G401 (cell line): ENCODE measurements at regions not wholly inside any gene's neighbourhood (a gene's known extent, or its start where the extent isn't known, plus 50 kb on each side); places are given as distances from the start of the nearest gene placed in this dataset.
A peak's percentile ranks its signal among the peaks of the same experiment; 100 is the strongest.
"Not testable (repeated sequence)": the region's sequence is repeated elsewhere in the genome, so short reads cannot be mapped to it uniquely, and the experiment has no call there.

Experiments
- DNase-seq: peaks from one replicate; pipeline ENCODE4 v3.0.0-alpha.2; 2015; ENCODE audit warnings: low spot score
- in situ Hi-C: cut with HindIII; loops from 2 replicates; pipeline ENCODE4 v1.10.0; 2016; ENCODE audit warnings: low sequenced_read_pairs, mixed read lengths

GRCh38 chr5:167414611-167415010 is 876.8 kb upstream of the WWC1 start:
- no peak for DNase-seq
- in situ Hi-C loops = no loop called here

- in situ Hi-C loops = no loop called here
- no peak for DNase-seq
These were observed 875.4 kb upstream of the WWC1 start for GRCh38 chr5:167415779-167416746.

- no peak for DNase-seq
- in situ Hi-C loops = no loop called here
These were observed 873.8 kb upstream of the WWC1 start for GRCh38 chr5:167417662-167418061.

GRCh38 chr5:167425161-167425560 is 866.3 kb upstream of the WWC1 start:
- no peak for DNase-seq
- in situ Hi-C loops = no loop called here

GRCh38 chr5:167426501-167426900 is 864.9 kb upstream of the WWC1 start:
- in situ Hi-C loops = no loop called here
- DNase-seq = no peak

GRCh38 chr5:167427641-167428040 is 863.8 kb upstream of the WWC1 start:
- DNase-seq, in situ Hi-C loops: not testable (repeated sequence)

- in situ Hi-C loops = no loop called here
- DNase-seq = no peak
These were observed 850.6 kb upstream of the WWC1 start for GRCh38 chr5:167440846-167441245.

GRCh38 chr5:167442922-167443321 is 848.5 kb upstream of the WWC1 start:
- in situ Hi-C loops = no loop called here
- no peak for DNase-seq

- in situ Hi-C loops = no loop called here
These were observed 843.7 kb upstream of the WWC1 start for GRCh38 chr5:167447466-167448375.

GRCh38 chr5:167448376-167448775 is 843.1 kb upstream of the WWC1 start:
- DNase-seq = no peak
- in situ Hi-C loops = no loop called here

More at GRCh38 chr5:167447466-167448375, 843.7 kb upstream of the WWC1 start:
- peak; percentile 65 for DNase-seq

GRCh38 chr5:167451076-167451475 is 840.4 kb upstream of the WWC1 start:
- in situ Hi-C loops = no loop called here
- DNase-seq = no peak

GRCh38 chr5:167452136-167452535 is 839.3 kb upstream of the WWC1 start:
- DNase-seq = no peak
- in situ Hi-C loops = no loop called here

GRCh38 chr5:167453246-167454030 is 838.0 kb upstream of the WWC1 start:
- DNase-seq = no peak
- in situ Hi-C loops = no loop called here

- in situ Hi-C loops = no loop called here
- no peak for DNase-seq
These were observed 833.0 kb upstream of the WWC1 start for GRCh38 chr5:167458412-167458811.

GRCh38 chr5:167460449-167461020 is 830.9 kb upstream of the WWC1 start:
- in situ Hi-C loops = no loop called here
- DNase-seq = no peak

- DNase-seq = no peak
- in situ Hi-C loops = no loop called here
These were observed 827.5 kb upstream of the WWC1 start for GRCh38 chr5:167463939-167464338.

- in situ Hi-C loops = no loop called here
These were observed 824.5 kb upstream of the WWC1 start for GRCh38 chr5:167466992-167467391.

GRCh38 chr5:167472566-167473108 is 818.8 kb upstream of the WWC1 start:
- DNase-seq = no peak
- in situ Hi-C loops = no loop called here

More at GRCh38 chr5:167466992-167467391, 824.5 kb upstream of the WWC1 start:
- DNase-seq = no peak

- in situ Hi-C loops = no loop called here
- DNase-seq = no peak
These were observed 813.3 kb upstream of the WWC1 start for GRCh38 chr5:167478188-167478587.
